SJCRH30 (cell line): ENCODE measurements at regions not wholly inside any gene's neighbourhood (a gene's known extent, or its start where the extent isn't known, plus 50 kb on each side); places are given as distances from the start of the nearest gene placed in this dataset.

Experiments
- DNase-seq, 2 experiments: peaks; one replicate each; pipeline ENCODE4 v3.0.0-alpha.2; 2015 to 2020
- H3K27ac ChIP-seq: fragments of 250-450 bp; sonication (Bioruptor Pico); 2 replicates; pipeline ENCODE4 v1.5.1; 2020; ENCODE audit warnings: mild to moderate bottlenecking, moderate library complexity
- H3K27me3 ChIP-seq: fragments of 250-450 bp; sonication (Bioruptor Pico); 2 replicates; pipeline ENCODE4 v1.5.1; 2020; ENCODE audit warnings: mild to moderate bottlenecking, moderate library complexity
- H3K36me3 ChIP-seq: fragments of 250-450 bp; sonication (Bioruptor Pico); 2 replicates; pipeline ENCODE4 v1.5.1; 2020; ENCODE audit warnings: mild to moderate bottlenecking, moderate library complexity
- H3K4me1 ChIP-seq: fragments of 250-450 bp; sonication (Bioruptor Pico); 2 replicates; pipeline ENCODE4 v1.5.1; 2020; ENCODE audit warnings: mild to moderate bottlenecking, moderate library complexity
- H3K4me3 ChIP-seq: fragments of 250-450 bp; sonication (Bioruptor Pico); 2 replicates; pipeline ENCODE4 v1.5.1; 2020; ENCODE audit warnings: mild to moderate bottlenecking, moderate library complexity
- H3K9me3 ChIP-seq: fragments of 250-450 bp; sonication (Bioruptor Pico); replicated peaks from 2 replicates; pipeline ENCODE4 v1.5.1; 2020; ENCODE audit warnings: mild to moderate bottlenecking, moderate library complexity

GRCh38 chr7:52146871-52147634 lies 830.4 kb upstream of the COBL start:
- H3K27ac ChIP-seq: no peak overlapping the region
- no peak for DNase-seq
- H3K9me3 ChIP-seq: 0 out of 2 replicates have a peak, but pooled peaks cover 3% of the 10 kb centered on the region
- H3K27me3 ChIP-seq: no peaks in the 10 kb centered on the region
- H3K36me3 ChIP-seq: no peaks in the 10 kb centered on the region
- no peaks in the 10 kb centered on the region for H3K4me1 ChIP-seq
- no peak overlapping the region for H3K4me3 ChIP-seq

- Histone ChIP-seq H3K27me3 (no peaks in the 10 kb centered on the region), H3K9me3 (0 out of 2 replicates have a peak, but pooled peaks cover 3% of the 10 kb centered on the region), H3K36me3 (no peaks in the 10 kb centered on the region), H3K27ac (no peak overlapping the region), H3K4me3 (no peak overlapping the region), H3K4me1 (no peaks in the 10 kb centered on the region)
- no peak for DNase-seq
Measured at GRCh38 chr7:52143219-52143618, 826.6 kb upstream of the COBL start.

- 0 out of 2 replicates have a peak, but pooled peaks cover under 1% of the 10 kb centered on the region for H3K9me3 ChIP-seq
- no peak overlapping the region for H3K27ac ChIP-seq
- H3K4me1 ChIP-seq: no peaks in the 10 kb centered on the region
- H3K27me3 ChIP-seq: no peaks in the 10 kb centered on the region
- DNase-seq: no peak
- no peak overlapping the region for H3K4me3 ChIP-seq
- no peaks in the 10 kb centered on the region for H3K36me3 ChIP-seq
Measured at GRCh38 chr7:52140851-52141250, 824.2 kb upstream of the COBL start.

- H3K36me3 ChIP-seq: no peaks in the 10 kb centered on the region
- no peaks in the 10 kb centered on the region for H3K4me1 ChIP-seq
- H3K27me3 ChIP-seq: 0 out of 2 replicates have a peak, but pooled peaks cover 3% of the 10 kb centered on the region
- DNase-seq: no peak
- no peak overlapping the region for H3K4me3 ChIP-seq
- H3K9me3 ChIP-seq: no peaks in the 10 kb centered on the region
- H3K27ac ChIP-seq: no peak overlapping the region
Measured at GRCh38 chr7:52135403-52135802, 818.8 kb upstream of the COBL start.

- Histone ChIP-seq H3K36me3 (no peaks in the 10 kb centered on the region), H3K4me3 (no peak overlapping the region), H3K4me1 (no peaks in the 10 kb centered on the region), H3K27me3 (0 out of 2 replicates have a peak, but pooled peaks cover 3% of the 10 kb centered on the region), H3K27ac (no peak overlapping the region), H3K9me3 (no peaks in the 10 kb centered on the region)
- DNase-seq: no peak
Measured at GRCh38 chr7:52129278-52129677, 812.7 kb upstream of the COBL start.

- Histone ChIP-seq H3K27me3 (peaks cover 5% of the 10 kb centered on the region; the same call in 1 of the 2 replicates), H3K4me3 (no peak overlapping the region), H3K27ac (no peak overlapping the region), H3K4me1 (no peaks in the 10 kb centered on the region), H3K36me3 (no peaks in the 10 kb centered on the region), H3K9me3 (no peaks in the 10 kb centered on the region)
- no peak for DNase-seq
Measured at GRCh38 chr7:52120912-52121311, 804.3 kb upstream of the COBL start.

GRCh38 chr7:52119537-52119936 lies 802.9 kb upstream of the COBL start:
- no peaks in the 10 kb centered on the region for H3K36me3 ChIP-seq

GRCh38 chr7:52114509-52114908 lies 797.9 kb upstream of the COBL start:
- Histone ChIP-seq H3K36me3 (no peaks in the 10 kb centered on the region), H3K4me3 (no peak overlapping the region), H3K27ac (no peak overlapping the region), H3K4me1 (no peaks in the 10 kb centered on the region), H3K27me3 (peaks cover 10% of the 10 kb centered on the region; the same call in 1 of the 2 replicates), H3K9me3 (no peaks in the 10 kb centered on the region; the same call in 1 of the 2 replicates)
- no peak for DNase-seq

More at GRCh38 chr7:52119537-52119936, 802.9 kb upstream of the COBL start:
- Histone ChIP-seq H3K27ac (no peak overlapping the region), H3K4me3 (no peak overlapping the region), H3K27me3 (peaks cover 8% of the 10 kb centered on the region; the same call in 1 of the 2 replicates), H3K9me3 (no peaks in the 10 kb centered on the region), H3K4me1 (no peaks in the 10 kb centered on the region)
- no peak for DNase-seq

GRCh38 chr7:52114056-52114455 lies 797.4 kb upstream of the COBL start:
- peaks cover 10% of the 10 kb centered on the region; the same call in 1 of the 2 replicates for H3K27me3 ChIP-seq
- H3K9me3 ChIP-seq: no peaks in the 10 kb centered on the region; the same call in 1 of the 2 replicates
- DNase-seq: no peak
- no peak overlapping the region for H3K27ac ChIP-seq
- H3K4me3 ChIP-seq: no peak overlapping the region
- no peaks in the 10 kb centered on the region for H3K36me3 ChIP-seq
- no peaks in the 10 kb centered on the region for H3K4me1 ChIP-seq

- H3K9me3 ChIP-seq: no peaks in the 10 kb centered on the region
Measured at GRCh38 chr7:52107355-52107754, 790.7 kb upstream of the COBL start.

GRCh38 chr7:52095861-52096260 lies 779.3 kb upstream of the COBL start:
- H3K9me3 ChIP-seq: no peaks in the 10 kb centered on the region
- H3K36me3 ChIP-seq: no peaks in the 10 kb centered on the region
- H3K4me1 ChIP-seq: no peaks in the 10 kb centered on the region
- no peak for DNase-seq
- 0 out of 2 replicates have a peak, but pooled peaks cover 3% of the 10 kb centered on the region for H3K27me3 ChIP-seq
- no peak overlapping the region for H3K27ac ChIP-seq
- H3K4me3 ChIP-seq: no peak overlapping the region

More at GRCh38 chr7:52107355-52107754, 790.7 kb upstream of the COBL start:
- Histone ChIP-seq H3K27me3 (peaks cover 3% of the 10 kb centered on the region; the same call in 1 of the 2 replicates), H3K4me3 (no peak overlapping the region), H3K4me1 (no peaks in the 10 kb centered on the region), H3K36me3 (no peaks in the 10 kb centered on the region), H3K27ac (no peak overlapping the region)
- no peak for DNase-seq

- Histone ChIP-seq H3K27ac (no peak overlapping the region), H3K4me3 (no peak overlapping the region), H3K4me1 (no peaks in the 10 kb centered on the region), H3K27me3 (no peaks in the 10 kb centered on the region), H3K36me3 (no peaks in the 10 kb centered on the region), H3K9me3 (no peaks in the 10 kb centered on the region)
- DNase-seq: no peak
Measured at GRCh38 chr7:52091996-52092395, 775.4 kb upstream of the COBL start.

GRCh38 chr7:52091101-52091500 lies 774.5 kb upstream of the COBL start:
- H3K27me3 ChIP-seq: no peaks in the 10 kb centered on the region
- no peak overlapping the region for H3K27ac ChIP-seq
- no peak for DNase-seq
- H3K36me3 ChIP-seq: no peaks in the 10 kb centered on the region
- no peaks in the 10 kb centered on the region for H3K4me1 ChIP-seq
- no peaks in the 10 kb centered on the region for H3K9me3 ChIP-seq
- no peak overlapping the region for H3K4me3 ChIP-seq

GRCh38 chr7:52088008-52088901 lies 771.6 kb upstream of the COBL start:
- no peak overlapping the region for H3K27ac ChIP-seq
- no peak for DNase-seq
- H3K36me3 ChIP-seq: no peaks in the 10 kb centered on the region
- no peaks in the 10 kb centered on the region for H3K27me3 ChIP-seq
- no peak overlapping the region for H3K4me3 ChIP-seq
- no peaks in the 10 kb centered on the region for H3K4me1 ChIP-seq
- H3K9me3 ChIP-seq: no peaks in the 10 kb centered on the region

GRCh38 chr7:52085610-52086009 lies 769.0 kb upstream of the COBL start:
- Histone ChIP-seq H3K4me3 (no peak overlapping the region), H3K36me3 (no peaks in the 10 kb centered on the region), H3K4me1 (no peaks in the 10 kb centered on the region), H3K27me3 (peaks cover 5% of the 10 kb centered on the region; the same call in 1 of the 2 replicates), H3K27ac (no peak overlapping the region), H3K9me3 (no peaks in the 10 kb centered on the region)
- no peak for DNase-seq
